NOMO-1 (cell line): ENCODE measurements at regions not wholly inside any gene's neighbourhood (a gene's known extent, or its start where the extent isn't known, plus 50 kb on each side); places are given as distances from the start of the nearest gene placed in this dataset.

Source experiments
- DNase-seq, 2 experiments: peaks; one replicate each; lab custom pipeline; 2025; ENCODE audit not compliant: unreplicated experiment in 2 of 2; lab: John Stamatoyannopoulos, UW

- no peak for DNase-seq
Observed at GRCh38 chr10:57964351-57964750, 303.3 kb downstream of the IPMK start.

- no peak for DNase-seq
Observed at GRCh38 chr10:57963546-57963945, 304.1 kb downstream of the IPMK start.

- no peak for DNase-seq
Observed at GRCh38 chr10:57962839-57963238, 304.9 kb downstream of the IPMK start.

GRCh38 chr10:57961487-57961886 lies 306.2 kb downstream of the IPMK start:
- no peak for DNase-seq

- DNase-seq: no peak
Observed at GRCh38 chr10:57960406-57960805, 307.3 kb downstream of the IPMK start.

- no peak for DNase-seq
Observed at GRCh38 chr10:57959318-57960006, 308.2 kb downstream of the IPMK start.

DNA sequence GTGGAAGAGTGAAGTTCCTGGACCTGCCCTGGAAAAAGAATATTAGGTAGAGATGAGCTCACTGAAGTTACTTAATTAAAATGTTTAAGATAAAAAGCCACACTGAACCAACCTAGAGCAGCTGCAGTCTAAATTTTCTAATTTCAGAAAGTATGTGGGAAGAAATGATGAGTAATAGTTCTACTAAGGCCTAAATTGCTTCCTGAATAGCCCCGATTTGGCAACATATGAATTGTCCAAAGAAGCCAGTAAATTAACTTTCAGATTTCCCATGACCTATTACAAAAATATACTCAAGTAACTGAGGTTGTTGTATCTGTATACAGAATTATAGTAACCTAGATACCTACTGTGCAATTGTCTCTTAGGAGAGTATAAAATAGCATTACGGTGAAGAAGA lies 312.6 kb downstream of the IPMK start:
- DNase-seq: no peak

DNA sequence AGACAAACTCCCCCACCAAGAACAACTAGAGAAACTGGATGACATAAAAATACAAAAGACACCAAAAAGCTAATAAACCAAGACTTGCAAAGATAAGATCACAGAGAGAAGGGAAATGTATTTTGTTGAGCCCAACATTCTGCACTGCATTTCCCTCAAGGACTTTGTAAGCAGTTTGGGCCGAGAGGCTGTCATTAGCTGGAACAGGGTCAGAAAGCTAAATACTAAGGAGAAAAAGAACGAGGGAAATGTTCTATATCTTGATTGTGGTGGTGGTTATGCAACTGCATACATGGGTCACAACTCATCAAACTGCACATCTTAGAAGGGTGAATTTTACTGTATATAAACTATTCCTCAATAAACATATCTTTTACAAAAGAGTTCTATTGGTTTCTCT lies 315.0 kb downstream of the IPMK start:
- no peak for DNase-seq

DNA sequence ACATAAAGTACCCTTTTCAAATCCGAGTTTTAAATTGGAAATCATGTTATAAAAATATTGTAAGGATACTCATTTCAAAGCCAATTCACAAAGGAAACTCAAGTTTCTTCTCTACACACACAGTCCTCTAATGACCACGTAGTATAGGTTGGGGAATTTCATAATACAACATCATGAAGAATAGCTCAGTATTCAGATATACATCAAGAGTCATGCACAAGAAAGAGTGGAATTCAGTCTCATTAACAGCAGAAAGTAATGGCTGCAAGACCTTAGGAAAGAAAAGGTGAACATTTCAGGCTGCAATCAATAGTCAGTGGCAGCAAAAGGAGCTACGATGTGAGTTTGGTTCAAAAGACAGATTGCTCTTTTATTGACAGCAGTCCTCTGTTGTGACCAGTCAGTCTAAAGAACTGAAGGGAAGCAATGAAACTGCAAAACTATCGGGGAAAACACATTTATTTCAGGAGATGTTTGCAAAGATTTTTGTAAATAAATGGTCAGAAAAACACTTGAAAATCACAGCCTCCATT lies 317.2 kb downstream of the IPMK start:
- no peak for DNase-seq

DNA sequence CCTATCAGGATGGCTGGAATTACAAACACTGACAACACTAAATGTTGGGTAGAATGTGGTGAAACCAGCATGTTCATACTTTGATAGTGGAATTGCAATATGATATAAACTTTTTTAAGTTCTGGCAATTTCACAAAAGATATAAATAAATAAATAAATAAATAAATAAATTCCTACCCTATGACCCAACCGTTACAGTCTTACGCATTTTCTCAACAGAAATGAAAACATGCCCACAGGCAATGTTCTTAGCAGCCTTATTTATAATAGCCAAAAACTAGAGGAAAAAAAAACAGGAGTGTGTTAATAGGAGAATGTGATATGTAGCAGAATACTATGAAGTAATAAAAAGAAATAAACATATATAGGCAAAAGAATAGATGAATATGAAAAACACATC lies 318.9 kb downstream of the IPMK start:
- no peak for DNase-seq

DNA sequence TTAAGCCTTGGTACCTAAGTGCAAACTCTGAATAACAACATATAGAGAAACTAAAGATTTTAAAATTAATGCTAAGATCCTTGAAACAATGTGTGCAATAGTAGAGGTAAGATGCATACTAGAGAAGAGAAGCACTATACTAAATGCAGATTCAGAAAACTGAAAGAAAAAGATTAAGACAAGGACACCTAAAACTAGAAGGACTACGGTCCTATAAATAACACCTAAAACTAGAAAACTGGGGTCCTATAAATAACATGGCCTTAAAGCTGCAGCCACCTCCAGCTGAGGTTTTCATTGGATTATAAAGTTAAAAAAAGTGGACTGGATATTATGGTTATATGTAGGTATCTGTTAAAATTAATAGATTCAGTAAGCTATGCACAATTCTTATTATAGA lies 320.9 kb downstream of the IPMK start:
- no peak for DNase-seq

- no peak for DNase-seq
Observed at GRCh38 chr10:57943701-57944100, 324.0 kb downstream of the IPMK start.

DNA sequence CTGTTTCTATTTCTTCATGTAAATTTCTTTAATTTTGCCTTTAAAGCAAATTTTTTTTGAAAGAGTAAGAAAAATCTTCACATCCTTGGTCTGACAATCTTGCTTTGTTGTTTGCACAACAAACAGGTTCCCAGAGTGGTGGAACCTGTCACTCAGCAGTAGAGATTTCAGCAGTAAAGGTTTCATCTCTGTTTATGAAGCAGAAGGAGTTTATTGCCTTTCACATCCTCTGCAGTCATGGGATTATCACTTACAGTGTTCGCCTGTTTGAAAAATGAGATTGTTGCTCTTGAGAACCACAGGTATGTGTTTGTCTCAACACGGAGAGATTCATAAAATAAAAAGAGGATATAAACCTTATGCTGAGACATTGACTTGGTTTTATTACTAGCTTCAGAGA lies 342.6 kb downstream of the IPMK start:
- no peak for DNase-seq

GRCh38 chr10:57921140-57921539 lies 346.6 kb downstream of the IPMK start:
- DNase-seq: no peak

- DNase-seq: no peak
Observed at GRCh38 chr10:57919864-57920263, 347.8 kb downstream of the IPMK start.

DNA sequence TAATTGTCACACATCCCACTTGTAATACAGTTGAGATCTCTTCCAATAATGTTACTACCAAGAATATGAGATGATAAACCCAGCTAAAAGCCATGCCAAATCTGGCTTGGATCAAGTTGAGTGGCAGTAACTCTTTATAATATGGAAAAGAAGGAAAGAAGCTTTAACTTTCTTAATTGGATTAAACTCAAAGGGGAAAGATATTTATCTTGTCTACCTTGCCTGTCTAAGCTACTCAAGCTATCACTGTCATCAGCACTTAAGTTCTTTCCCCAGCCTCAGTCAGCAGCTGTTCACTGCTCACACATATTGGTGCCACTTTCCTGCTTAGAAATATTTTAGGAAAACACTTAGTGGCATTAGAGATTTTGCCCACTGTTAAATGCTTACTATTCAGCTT lies 350.7 kb downstream of the IPMK start:
- DNase-seq: no peak

- no peak for DNase-seq
Observed at GRCh38 chr10:57905861-57906260, 361.8 kb downstream of the IPMK start.

DNA sequence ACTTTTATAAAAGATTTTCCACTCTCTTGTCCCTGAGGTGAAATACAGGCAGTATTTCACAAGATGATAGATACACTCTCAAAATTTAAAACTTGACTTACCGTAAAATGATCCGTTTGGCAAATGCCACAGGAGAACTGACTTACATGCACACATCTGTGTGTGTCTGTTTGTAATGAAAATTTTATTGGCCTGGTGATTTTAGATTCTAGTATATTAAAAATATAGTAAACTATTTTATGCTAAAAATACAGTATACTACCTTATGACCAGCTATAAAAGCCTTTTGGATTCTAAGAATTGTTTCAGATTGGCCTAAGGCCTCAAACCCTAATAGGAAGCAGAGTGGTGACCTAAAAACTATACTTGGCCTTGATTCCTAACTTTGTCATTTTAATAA lies 362.7 kb downstream of the IPMK start:
- DNase-seq: no peak

DNA sequence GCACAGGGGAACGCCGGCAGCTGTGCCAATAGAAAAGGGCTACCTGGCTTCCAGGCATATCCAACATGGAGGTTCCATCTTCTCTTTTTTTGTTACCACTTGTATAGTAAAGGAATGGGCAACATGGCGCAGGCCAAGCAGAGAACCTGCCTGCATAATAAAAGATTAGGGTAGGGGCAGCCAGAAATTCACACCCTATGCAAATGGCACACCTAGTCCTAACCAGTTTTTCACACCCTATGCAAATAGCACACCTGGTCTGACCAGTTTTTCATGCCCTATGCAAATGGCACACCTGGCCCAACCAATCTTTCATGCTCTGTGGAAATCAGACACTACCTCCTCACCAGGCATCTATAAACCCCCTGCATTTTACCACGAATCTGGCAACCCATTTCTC lies 369.5 kb downstream of the IPMK start:
- DNase-seq: no peak

DNA sequence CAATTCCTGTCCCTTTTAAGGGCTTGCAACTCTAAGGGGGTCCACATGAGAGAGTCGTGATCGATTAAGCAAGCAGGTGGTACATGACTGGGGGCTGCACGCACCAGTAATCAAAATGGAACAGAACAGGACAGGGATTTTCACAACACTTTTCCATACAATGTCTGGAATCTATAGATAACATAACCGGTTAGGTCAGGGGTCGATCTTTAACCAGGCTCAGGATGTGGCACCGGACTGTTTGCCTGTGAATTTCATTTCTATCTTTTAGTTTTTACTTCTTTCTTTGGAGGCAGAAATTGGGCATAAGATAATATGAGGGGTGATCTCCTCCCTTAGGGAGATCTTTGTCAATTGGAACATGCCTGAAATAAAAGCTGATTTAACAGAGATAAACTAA lies 370.1 kb downstream of the IPMK start:
- DNase-seq: no peak

DNA sequence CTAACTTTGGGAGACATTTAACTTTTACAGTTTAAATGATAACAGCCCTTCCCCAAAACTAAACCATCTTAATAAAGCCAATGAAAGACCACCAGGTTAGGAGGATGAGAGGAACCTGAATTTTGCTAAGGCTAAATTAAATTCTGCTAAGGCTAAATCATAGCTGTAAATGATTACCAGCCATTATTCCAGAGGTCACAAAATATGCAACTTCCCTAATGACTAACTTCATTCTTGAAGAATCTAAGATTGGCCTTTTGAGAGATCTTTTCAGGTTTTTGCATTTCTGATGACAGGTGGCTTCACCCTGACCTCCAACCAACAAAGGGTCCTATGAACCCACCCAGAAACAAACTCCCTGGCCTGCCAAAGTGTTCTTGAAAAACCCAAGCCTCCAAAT lies 373.3 kb downstream of the IPMK start:
- no peak for DNase-seq

- no peak for DNase-seq
Observed at GRCh38 chr10:57891201-57892006, 376.3 kb downstream of the IPMK start.
